Tibial artery (tissue), 4 donors: ENCODE measurements at regions not wholly inside any gene's neighbourhood (a gene's known extent, or its start where the extent isn't known, plus 50 kb on each side); places are given as distances from the start of the nearest gene placed in this dataset.

Experiments used
- DNase-seq, 2 donors: peaks; one replicate each; pipeline ENCODE4 v3.0.0-alpha.2; 2019
- H3K27ac ChIP-seq, 2 donors: fragments of 200-600 bp; sonication (generic) in 1 of 2; 1 replicate in 1 of 2; 2 replicates in 1 of 2; pipeline ENCODE4 v1.5.1; 2018 to 2019; ENCODE audit warnings: mild to moderate bottlenecking in 1 of 2
- H3K27me3 ChIP-seq, 2 donors: fragments of 200-600 bp; sonication (generic) in 1 of 2; one replicate each; pipeline versions ENCODE4 v1.5.1 to v1.6.0; 2016 to 2019
- H3K36me3 ChIP-seq, 3 donors: fragments of 200-600 bp; sonication (generic) in 2 of 3; one replicate each; pipeline ENCODE4 v1.5.1; 2016 to 2019; ENCODE audit warnings: mild to moderate bottlenecking in 2 of 3
- H3K4me1 ChIP-seq, 4 donors: fragments of 200-600 bp; sonication (generic) in 2 of 4; 1 replicate in 3 of 4; 2 replicates in 1 of 4; pipeline ENCODE4 v1.5.1; 2016 to 2019
- H3K4me3 ChIP-seq, 2 donors: fragments of 200-600 bp; sonication (generic) in 1 of 2; 1 replicate in 1 of 2; 2 replicates in 1 of 2; pipeline ENCODE4 v1.5.1; 2018 to 2019; ENCODE audit warnings: mild to moderate bottlenecking in 2 of 2
- H3K9me3 ChIP-seq, 3 donors: fragments of 200-600 bp; sonication (generic) in 1 of 3; one replicate each; pipeline ENCODE4 v1.5.1; 2016 to 2019
- CTCF ChIP-seq, 2 experiments: fragments of 200-600 bp in 1 of 2; fragments of 450-650 bp in 1 of 2; IDR thresholded peaks; one replicate each; pipeline ENCODE4 v1.5.1; 2017 to 2019; ENCODE audit warnings: antibody characterized with exemption in 2 of 2, mild to moderate bottlenecking in 1 of 2, moderate library complexity in 1 of 2
- intact Hi-C: fragments of 100-400 bp; cut with DNase I; formaldehyde crosslinking; loops from one replicate; pipeline ENCODE4 v1.15.0; 2023; ENCODE audit warnings: low total_unique reads

DNA sequence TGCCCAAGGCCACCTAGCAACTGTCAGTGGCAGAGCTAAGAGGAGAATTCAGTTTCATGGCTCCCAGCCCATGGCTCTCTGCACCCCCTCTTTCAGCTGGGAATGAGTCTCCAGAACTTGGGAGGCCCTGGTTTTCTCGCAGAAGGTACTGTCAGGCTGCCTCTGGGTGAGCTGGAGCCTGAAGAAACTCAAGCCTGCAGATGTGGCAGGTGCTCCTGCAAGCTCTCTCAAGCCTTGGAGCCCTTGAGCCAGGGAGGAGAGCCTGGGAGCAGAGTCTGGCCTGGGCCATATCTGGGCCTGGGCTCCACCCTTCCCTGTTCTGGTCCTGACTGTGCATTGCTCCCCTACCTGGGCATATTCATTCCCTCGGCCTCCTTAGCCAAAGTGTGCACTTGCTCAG is 74.4 kb upstream of the TLE3 start:
- DNase-seq, result no peak
- Histone ChIP-seq H3K9me3 (no peaks in the 10 kb centered on the region), H3K27ac (no peak overlapping the region), H3K4me3 (no peak overlapping the region), H3K4me1 (no peaks in the 10 kb centered on the region), H3K27me3 (no peaks in the 10 kb centered on the region), H3K36me3 (no peaks in the 10 kb centered on the region)
- TF ChIP-seq CTCF (IDR thresholded peaks at IDR 0.05), result no peak
- intact Hi-C loops, result no loop called here

DNA sequence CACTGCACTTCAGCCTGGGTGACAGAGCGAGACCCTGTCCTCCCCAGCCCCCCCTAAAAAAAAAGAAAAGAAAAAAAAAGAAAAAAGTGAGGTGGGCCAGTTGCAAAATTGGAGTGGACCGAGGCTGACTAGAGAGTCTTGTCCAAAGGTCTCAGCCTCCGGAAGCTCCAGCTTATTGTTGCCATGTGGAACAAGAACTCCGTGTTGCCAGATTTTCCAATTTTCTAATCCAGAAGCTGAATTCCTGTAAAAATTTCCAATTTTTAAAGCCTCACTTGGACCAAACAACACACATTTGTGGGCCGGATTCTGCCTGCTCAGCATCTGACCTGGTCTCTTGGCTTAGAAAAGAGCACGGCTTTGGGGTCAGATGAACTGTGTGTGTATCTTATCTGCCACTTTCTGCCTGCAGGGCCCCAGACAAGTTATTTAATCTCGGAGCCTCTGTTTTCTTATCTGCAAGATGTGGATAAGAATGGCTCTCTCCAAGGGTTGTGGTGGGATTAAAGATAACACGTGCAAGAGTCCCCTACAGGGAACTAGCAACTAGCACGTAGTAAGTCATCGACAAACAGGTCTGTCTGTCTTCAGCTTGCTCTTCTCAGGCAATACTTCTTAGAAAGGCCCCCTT is 73.7 kb upstream of the TLE3 start:
- no peak for TF ChIP-seq CTCF (IDR thresholded peaks at IDR 0.05)
- Histone ChIP-seq H3K4me3 (no peak overlapping the region), H3K27me3 (no peaks in the 10 kb centered on the region), H3K9me3 (no peaks in the 10 kb centered on the region), H3K4me1 (peaks cover 0 to 7% (median 3%) of the 10 kb centered on the region in 4 donors), H3K27ac (no peak overlapping the region), H3K36me3 (no peaks in the 10 kb centered on the region)
- DNase-seq, result no peak
- intact Hi-C loops, result no loop called here

GRCh38 chr15:70170096-70170699 is 72.5 kb upstream of the TLE3 start:
- H3K9me3 ChIP-seq, result no peaks in the 10 kb centered on the region
- no peaks in the 10 kb centered on the region for H3K27me3 ChIP-seq
- TF ChIP-seq CTCF (IDR thresholded peaks at IDR 0.05), result no peak
- no peak overlapping the region for H3K27ac ChIP-seq
- intact Hi-C loops, result no loop called here
- no peak for DNase-seq
- H3K36me3 ChIP-seq, result no peaks in the 10 kb centered on the region
- H3K4me1 ChIP-seq, result peaks cover 7 to 18% (median 14%) of the 10 kb centered on the region in 4 donors
- H3K4me3 ChIP-seq, result no peak overlapping the region

- Histone ChIP-seq H3K36me3 (no peaks in the 10 kb centered on the region), H3K9me3 (no peaks in the 10 kb centered on the region), H3K4me1 (peaks cover 9 to 28% (median 20%) of the 10 kb centered on the region in 4 donors), H3K27me3 (no peaks in the 10 kb centered on the region), H3K4me3 (no peak overlapping the region), H3K27ac (no peak overlapping the region)
- no peak for TF ChIP-seq CTCF (IDR thresholded peaks at IDR 0.05)
- intact Hi-C loops, result no loop called here
- no peak for DNase-seq
Observed at GRCh38 chr15:70169147-70169546, 71.4 kb upstream of the TLE3 start.

DNA sequence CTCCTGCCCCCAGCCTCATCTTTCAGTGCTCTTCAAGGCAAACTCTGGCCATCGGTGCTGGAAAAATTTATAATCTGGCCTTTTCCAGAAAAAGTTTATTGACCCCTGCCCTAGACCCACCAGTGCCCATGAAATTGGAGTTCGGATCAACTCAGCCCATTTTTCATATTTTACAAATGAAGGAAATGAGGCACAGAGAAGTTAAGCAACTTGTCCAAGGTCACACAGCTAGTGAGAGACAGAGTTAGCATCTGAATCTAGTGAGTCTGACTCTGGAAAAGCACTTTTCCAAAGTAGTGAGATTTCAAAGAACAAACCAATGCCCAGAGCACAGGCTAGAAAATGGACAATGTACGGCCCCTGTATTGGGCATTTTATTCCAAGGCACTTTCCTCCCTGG is 69.4 kb upstream of the TLE3 start:
- peaks cover 9 to 33% (median 20%) of the 10 kb centered on the region in 4 donors for H3K4me1 ChIP-seq
- H3K36me3 ChIP-seq, result no peaks in the 10 kb centered on the region
- H3K4me3 ChIP-seq, result no peak overlapping the region
- no peak for DNase-seq
- no peaks in the 10 kb centered on the region for H3K9me3 ChIP-seq
- H3K27me3 ChIP-seq, result no peaks in the 10 kb centered on the region
- intact Hi-C loops, result no loop called here
- TF ChIP-seq CTCF (IDR thresholded peaks at IDR 0.05), result no peak
- H3K27ac ChIP-seq, result no peak overlapping the region
